ENCODE measurements at regions not wholly inside any gene's neighbourhood (a gene's known extent, or its start where the extent isn't known, plus 50 kb on each side); places are given as distances from the start of the nearest gene placed in this dataset.

DNA sequence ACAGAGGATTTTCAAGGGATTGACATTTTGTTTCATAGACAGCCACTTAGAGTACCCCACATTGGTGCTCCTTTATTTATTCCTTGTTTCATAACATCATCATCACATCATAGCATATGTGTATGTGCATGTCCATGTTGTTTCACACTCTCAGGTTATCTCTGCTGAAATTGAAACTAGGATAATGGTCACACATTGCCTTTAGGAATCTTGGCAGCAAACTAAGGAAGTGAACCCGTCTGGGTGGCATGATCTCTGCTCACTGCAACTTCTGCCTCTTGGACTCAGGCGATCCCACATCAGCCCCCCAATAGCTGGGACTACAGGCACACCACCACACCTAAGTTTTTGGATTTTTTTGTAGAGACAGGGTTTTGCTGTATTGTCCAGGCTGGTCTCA is 234.2 kb upstream of the ANKRD50 start:
- Histone ChIP-seq H3K4me3 (no peak overlapping the region), H3K9me3 (no peaks in the 10 kb centered on the region), H3K27me3 (no peaks in the 10 kb centered on the region), H3K4me1 (peaks cover 7 to 29% (median 13%) of the 10 kb centered on the region in 4 donors), H3K27ac (peak overlapping the region in 3 of 5 donors; percentile 17 to 61 (median 55)), H3K36me3 (no peaks in the 10 kb centered on the region)
- no peak for TF ChIP-seq EP300 (IDR thresholded peaks at IDR 0.05)
- TF ChIP-seq POLR2AphosphoS5 (IDR thresholded peaks at IDR 0.05), result peak in 2 of 3 donors; percentile 27 to 54
- intact Hi-C loops (cut with DNase I; ENCODE audit: low total_unique reads), result no loop called here
- DNase-seq, result peak in 1 of 2 donors; percentile 28
- 10 to 39% (median 25%) methylated on average over 2 of the region's 2 CpGs for WGBS, 5 donors

DNA sequence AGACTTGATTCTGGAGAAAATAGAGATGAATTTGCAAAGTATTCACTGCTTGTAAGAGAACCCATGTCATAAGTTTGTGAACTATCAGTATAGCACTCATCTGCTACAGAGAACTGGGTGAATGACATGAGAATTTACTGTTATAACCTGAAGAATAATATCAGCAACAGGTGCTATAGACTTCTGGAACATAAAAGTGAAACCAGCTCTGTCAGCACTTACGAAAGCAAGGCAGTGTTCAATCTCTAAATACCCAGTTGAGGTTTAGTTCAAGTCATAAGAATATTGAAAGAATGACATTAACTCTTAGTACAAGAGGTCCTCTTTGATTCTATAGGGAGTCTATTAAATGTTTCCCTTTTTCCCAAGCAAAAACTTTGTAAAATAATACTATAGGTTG is 232.9 kb upstream of the ANKRD50 start:
- intact Hi-C loops (cut with DNase I; ENCODE audit: low total_unique reads), result no loop called here
- WGBS, 5 donors, result 55 to 70% (median 63%) methylated on average over 1 of the region's 1 CpG
- no peaks in the 10 kb centered on the region for H3K9me3 ChIP-seq
- no peak overlapping the region for H3K4me3 ChIP-seq
- no peak for DNase-seq
- TF ChIP-seq EP300 (IDR thresholded peaks at IDR 0.05) (no peak), POLR2A (IDR thresholded peaks at IDR 0.05) (no peak), POLR2AphosphoS5 (IDR thresholded peaks at IDR 0.05) (no peak)
- TF ChIP-seq, protein P1, sequence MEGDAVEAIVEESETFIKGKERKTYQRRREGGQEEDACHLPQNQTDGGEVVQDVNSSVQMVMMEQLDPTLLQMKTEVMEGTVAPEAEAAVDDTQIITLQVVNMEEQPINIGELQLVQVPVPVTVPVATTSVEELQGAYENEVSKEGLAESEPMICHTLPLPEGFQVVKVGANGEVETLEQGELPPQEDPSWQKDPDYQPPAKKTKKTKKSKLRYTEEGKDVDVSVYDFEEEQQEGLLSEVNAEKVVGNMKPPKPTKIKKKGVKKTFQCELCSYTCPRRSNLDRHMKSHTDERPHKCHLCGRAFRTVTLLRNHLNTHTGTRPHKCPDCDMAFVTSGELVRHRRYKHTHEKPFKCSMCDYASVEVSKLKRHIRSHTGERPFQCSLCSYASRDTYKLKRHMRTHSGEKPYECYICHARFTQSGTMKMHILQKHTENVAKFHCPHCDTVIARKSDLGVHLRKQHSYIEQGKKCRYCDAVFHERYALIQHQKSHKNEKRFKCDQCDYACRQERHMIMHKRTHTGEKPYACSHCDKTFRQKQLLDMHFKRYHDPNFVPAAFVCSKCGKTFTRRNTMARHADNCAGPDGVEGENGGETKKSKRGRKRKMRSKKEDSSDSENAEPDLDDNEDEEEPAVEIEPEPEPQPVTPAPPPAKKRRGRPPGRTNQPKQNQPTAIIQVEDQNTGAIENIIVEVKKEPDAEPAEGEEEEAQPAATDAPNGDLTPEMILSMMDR (IDR thresholded peaks at IDR 0.05), result no peak
- no peak overlapping the region for H3K27ac ChIP-seq
- no peaks in the 10 kb centered on the region for H3K36me3 ChIP-seq
- H3K4me1 ChIP-seq, result peaks cover 8 to 38% (median 17%) of the 10 kb centered on the region in 4 donors
- H3K27me3 ChIP-seq, result no peaks in the 10 kb centered on the region

DNA sequence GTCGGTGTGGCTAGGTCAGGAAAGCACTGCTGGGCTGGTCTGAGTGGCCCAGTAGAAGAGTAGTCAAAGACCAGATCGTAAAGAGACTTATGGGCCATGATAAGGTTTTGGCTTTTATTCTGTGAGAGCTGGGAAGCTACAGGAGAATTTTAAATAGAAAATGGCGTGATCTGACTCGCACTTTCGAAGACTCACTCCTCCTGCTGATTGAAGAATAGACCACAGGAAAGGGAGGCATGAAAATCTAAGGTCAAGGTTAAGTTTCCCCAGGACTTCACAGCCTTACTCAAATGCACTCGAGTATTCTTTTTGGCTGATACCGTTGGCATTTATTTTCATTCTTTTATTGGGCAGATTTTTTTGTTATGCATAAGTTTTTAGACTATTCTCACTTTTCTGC is 231.4 kb upstream of the ANKRD50 start:
- 76 to 94% (median 89%) methylated on average over 7 of the region's 7 CpGs for WGBS, 5 donors
- H3K4me1 ChIP-seq, result peaks cover 7 to 46% (median 26%) of the 10 kb centered on the region in 4 donors
- no peak overlapping the region for H3K4me3 ChIP-seq
- no peak overlapping the region for H3K27ac ChIP-seq
- H3K9me3 ChIP-seq, result no peaks in the 10 kb centered on the region
- DNase-seq, result no peak
- H3K36me3 ChIP-seq, result no peaks in the 10 kb centered on the region
- H3K27me3 ChIP-seq, result no peaks in the 10 kb centered on the region
- TF ChIP-seq, protein P1 (IDR thresholded peaks at IDR 0.05), result no peak
- TF ChIP-seq POLR2AphosphoS5 (IDR thresholded peaks at IDR 0.05), result no peak
- no peak for TF ChIP-seq EP300 (IDR thresholded peaks at IDR 0.05)
- no peak for TF ChIP-seq POLR2A (IDR thresholded peaks at IDR 0.05)
- intact Hi-C loops (cut with DNase I; ENCODE audit: low total_unique reads), result no loop called here

DNA sequence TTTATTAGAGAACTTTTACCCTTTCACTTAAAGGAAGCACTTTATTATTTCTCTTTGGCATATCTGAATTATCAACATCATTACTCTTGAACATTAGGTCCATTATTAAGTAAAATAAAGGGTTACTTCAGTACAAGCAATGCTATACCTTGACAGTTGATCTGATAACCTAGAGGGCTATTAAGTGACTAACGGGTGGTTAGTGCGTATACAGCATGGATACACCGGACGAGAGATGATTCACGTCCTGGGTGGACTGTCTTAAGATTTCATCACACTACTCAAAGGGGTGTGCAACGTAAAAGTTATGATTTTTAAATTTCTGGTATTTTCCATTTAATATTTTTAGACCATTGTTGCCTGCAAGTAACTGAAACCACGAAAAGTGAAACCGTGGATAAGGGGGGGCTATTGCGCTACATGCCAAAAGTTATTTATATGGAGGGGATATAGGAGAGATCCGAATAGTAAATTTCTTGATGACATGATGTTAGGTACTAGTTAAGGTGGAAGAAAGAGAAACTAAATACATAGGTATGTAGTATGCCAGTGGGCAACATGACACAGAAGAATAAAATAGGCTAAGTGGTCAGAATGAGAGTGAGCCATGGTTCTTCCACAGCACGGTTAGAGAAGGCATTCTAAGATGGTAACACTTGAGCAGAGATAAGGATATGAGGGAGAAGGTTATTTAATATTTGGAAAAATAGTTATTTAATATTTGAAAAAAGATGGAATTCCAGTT is 230.8 kb upstream of the ANKRD50 start:
- no peaks in the 10 kb centered on the region for H3K36me3 ChIP-seq
- H3K4me3 ChIP-seq, result no peak overlapping the region
- TF ChIP-seq POLR2A (IDR thresholded peaks at IDR 0.05) (no peak), POLR2AphosphoS5 (IDR thresholded peaks at IDR 0.05) (no peak), EP300 (IDR thresholded peaks at IDR 0.05) (no peak)
- TF ChIP-seq, protein P1 (IDR thresholded peaks at IDR 0.05), result no peak
- 85 to 97% (median 94%) methylated on average over 11 of the region's 11 CpGs for WGBS, 5 donors
- intact Hi-C loops (cut with DNase I; ENCODE audit: low total_unique reads), result no loop called here
- DNase-seq, result no peak
- no peak overlapping the region for H3K27ac ChIP-seq
- peaks cover 5 to 42% (median 27%) of the 10 kb centered on the region in 4 donors for H3K4me1 ChIP-seq
- H3K9me3 ChIP-seq, result no peaks in the 10 kb centered on the region
- H3K27me3 ChIP-seq, result no peaks in the 10 kb centered on the region

DNA sequence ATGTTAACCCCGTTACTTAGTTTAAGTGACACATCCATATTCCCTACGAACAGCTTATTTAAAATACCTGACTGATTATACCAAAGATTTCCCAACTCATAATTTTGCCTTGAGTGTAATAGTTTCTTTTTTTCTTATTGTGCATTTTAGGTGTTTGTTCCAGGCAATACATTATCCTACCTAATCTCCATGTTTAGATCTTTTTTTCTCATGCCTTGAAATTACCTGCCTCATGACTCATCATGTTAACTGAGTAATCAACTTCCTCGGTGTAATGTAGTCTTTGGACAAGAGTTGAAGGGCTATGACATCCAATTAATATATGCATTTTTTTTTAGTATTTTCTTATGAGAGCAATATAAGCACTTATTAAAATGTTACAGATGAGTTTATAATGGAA is 228.7 kb upstream of the ANKRD50 start:
- Histone ChIP-seq H3K27ac (no peak overlapping the region), H3K4me1 (peaks cover 6 to 42% (median 25%) of the 10 kb centered on the region in 4 donors)
- WGBS, 5 donors, result 57 to 81% (median 75%) methylated on average over 3 of the region's 3 CpGs

More for the DNA sequence above, 228.7 kb upstream of the ANKRD50 start:
- Histone ChIP-seq H3K9me3 (no peaks in the 10 kb centered on the region), H3K36me3 (no peaks in the 10 kb centered on the region), H3K27me3 (no peaks in the 10 kb centered on the region), H3K4me3 (no peak overlapping the region)
- DNase-seq, result no peak
- TF ChIP-seq, protein P1 (IDR thresholded peaks at IDR 0.05), result no peak
- no peak for TF ChIP-seq POLR2AphosphoS5 (IDR thresholded peaks at IDR 0.05)
- no peak for TF ChIP-seq EP300 (IDR thresholded peaks at IDR 0.05)
- no peak for TF ChIP-seq POLR2A (IDR thresholded peaks at IDR 0.05)
- intact Hi-C loops (cut with DNase I; ENCODE audit: low total_unique reads), result no loop called here
